AG08396 (cell line): ENCODE measurements at regions not wholly inside any gene's neighbourhood (a gene's known extent, or its start where the extent isn't known, plus 50 kb on each side); places are given as distances from the start of the nearest gene placed in this dataset.
"Not testable (repeated sequence)": the region's sequence is repeated elsewhere in the genome, so short reads cannot be mapped to it uniquely, and the experiment has no call there.

Experiments
- DNase-seq: peaks from one replicate; pipeline ENCODE4 v3.0.0; 2012; ENCODE audit warnings: low spot score, mixed read lengths

- no peak for DNase-seq
Observed at GRCh38 chr2:187206071-187206470, 242.0 kb downstream of the CALCRL start.

GRCh38 chr2:187198136-187198535 is 249.9 kb downstream of the CALCRL start:
- DNase-seq = no peak

- no peak for DNase-seq
Observed at GRCh38 chr2:187194049-187194448, 254.0 kb downstream of the CALCRL start.

DNA sequence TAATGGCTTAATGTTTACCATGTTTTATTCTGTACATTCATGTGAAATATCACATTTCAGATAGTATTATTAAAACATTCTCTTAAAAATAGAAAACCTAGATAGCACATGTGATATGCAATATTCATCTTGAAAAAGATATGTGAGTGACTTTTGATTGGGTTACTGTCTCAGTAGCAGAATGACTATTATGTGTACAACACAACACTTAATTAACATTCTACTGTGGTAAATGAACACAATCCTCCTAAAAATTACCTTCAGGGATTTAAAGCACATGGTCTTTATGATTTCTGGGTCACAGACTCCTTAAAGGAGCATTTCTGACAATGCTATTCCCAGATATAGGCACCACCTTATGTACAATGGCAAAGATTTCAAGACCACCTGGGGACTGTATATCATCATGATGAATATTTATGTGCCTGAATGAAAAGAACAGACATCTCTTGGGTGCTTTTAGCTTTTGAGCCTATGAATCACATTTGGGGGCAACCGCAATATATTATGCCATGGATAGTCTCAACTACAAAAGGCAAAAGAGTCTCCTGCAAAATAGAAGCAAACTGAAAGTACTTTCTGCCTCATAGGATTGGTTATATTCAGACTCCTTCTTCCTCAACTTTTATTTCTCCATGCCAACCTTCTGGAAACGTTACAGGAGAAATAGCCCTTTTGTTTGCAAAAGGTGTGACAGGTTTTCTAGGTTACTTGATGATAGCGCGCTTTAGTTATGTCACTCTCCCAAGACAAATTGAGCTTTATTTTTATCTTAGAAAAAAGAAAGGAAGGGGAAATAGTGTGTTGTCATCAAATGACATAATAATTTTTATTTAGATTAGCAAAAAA is 259.0 kb downstream of the CALCRL start:
- no peak for DNase-seq

DNA sequence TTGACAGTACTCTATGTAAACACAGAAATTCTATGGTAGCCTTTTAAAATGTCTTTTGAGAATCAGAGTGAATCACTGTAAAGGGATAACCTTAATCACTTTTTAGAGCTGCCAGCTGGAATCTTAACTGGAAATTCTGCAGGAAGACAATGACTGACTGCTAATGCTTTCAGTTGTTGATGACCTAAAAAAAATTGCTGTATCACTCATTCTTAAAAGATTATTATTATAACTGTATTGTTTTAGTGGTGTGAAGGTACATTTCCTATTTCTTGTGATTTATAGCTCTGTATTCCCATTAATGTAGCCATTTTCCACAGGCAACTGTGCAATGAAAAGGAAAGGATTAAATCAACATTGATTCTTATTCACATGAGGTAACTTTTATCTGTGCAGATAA is 260.5 kb downstream of the CALCRL start:
- no peak for DNase-seq

GRCh38 chr2:187180529-187180928 is 267.5 kb downstream of the CALCRL start:
- no peak for DNase-seq

- DNase-seq = not testable (repeated sequence)
Observed at GRCh38 chr2:187178876-187179275, 269.2 kb downstream of the CALCRL start.

- DNase-seq = no peak
Observed at GRCh38 chr2:187177253-187177652, 270.8 kb downstream of the CALCRL start.

GRCh38 chr2:187174582-187174981 is 273.5 kb downstream of the CALCRL start:
- DNase-seq = no peak

GRCh38 chr2:187171318-187171717 is 276.7 kb downstream of the CALCRL start:
- no peak for DNase-seq

- no peak for DNase-seq
Observed at GRCh38 chr2:187169864-187170263, 278.2 kb downstream of the CALCRL start.

DNA sequence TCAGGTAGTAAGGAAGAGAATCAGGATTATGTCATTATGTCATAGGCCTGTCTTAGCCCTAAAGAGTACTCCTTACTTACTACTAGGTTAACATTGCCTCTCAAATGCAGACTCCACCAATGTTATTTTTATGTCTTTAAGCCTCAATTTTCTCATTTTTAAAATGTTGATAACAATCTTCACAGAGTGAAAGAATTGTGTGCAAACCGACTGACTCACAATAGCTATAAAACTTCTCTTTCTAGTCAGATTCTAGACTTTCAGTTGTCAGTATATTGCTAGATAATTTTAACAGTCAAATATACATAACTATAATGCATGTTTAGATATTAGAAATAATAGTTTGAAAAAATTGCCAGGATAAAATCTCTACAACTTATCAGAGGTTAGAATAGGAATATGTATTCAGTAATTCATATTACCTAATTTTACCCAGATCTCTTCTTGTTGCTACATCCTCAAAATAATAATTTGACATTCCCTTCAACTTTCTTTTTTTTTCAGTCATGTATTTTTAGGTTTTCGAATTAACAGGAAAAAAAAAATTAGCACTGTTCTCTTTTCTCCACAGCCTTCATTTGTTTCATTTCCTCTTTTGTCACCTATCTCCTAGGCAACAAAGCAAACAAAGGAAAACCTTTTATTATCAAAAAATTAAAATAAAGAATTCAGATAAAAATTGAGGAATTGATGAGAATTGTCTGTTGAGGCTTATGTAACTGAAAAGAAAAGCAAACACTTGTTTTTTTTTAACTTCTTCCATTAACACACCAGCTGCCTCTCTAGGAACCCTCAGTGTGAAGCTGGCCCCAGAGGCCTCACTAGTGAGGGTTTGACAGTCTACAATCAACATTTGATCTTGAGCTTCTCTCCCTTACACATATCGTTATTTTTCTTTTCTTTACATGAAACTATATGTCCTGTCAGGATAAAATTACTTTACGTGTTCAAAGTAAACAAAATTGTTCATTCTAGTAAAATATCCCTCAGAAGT is 279.0 kb downstream of the CALCRL start:
- no peak for DNase-seq

- DNase-seq = no peak
Observed at GRCh38 chr2:187167491-187167890, 280.6 kb downstream of the CALCRL start.

DNA sequence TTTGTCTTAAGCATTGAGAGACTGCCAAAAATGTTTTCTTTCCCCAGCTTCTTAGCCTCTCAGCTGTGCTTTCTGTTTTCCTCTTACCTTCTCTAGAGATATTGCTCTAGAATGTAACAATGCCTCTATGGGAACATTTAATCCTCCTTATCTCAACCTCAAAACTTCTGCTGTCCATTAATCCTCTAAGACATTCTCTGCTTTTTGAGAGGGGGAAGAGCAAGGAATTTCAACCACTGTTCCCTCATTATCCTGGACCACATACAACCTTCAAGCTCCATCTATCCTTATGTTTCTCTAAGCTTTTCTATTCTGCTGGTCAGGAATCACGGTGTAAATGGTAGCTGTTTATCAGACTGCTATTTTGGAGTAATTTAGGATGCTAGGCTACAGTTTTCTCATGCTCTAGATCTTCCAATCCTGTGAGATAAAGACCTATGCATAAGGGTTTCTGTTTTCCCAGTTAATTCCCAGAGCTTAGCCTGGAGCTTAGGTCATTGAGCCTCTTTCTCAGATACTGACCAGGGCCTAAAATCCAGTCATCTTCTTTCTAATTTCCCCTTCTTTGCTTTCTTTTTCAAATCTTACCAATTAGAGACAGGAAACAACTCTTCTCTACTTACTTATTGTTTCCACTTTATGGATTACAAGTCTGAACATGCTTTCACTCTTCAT is 282.0 kb downstream of the CALCRL start:
- no peak for DNase-seq

GRCh38 chr2:187158452-187158851 is 289.6 kb downstream of the CALCRL start:
- DNase-seq = no peak

DNA sequence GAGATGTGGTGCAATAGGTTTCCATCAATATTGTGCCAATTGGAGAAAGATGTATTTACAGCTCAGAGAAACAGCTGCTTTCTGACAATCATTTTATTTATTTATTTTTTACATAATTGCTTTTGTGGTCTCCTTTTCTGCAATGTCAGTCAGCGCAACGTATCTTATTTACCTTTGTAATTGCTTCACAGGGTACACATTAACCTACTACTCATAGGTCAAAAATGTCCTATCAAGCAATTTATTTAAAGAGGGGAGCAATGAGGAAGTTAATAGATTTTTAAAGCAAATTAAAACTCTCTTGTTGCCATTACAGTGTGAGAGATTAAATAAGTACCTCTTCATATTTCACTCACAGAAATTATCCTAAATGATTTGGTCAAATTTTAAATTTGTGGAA is 291.0 kb downstream of the CALCRL start:
- DNase-seq = no peak

GRCh38 chr2:187155476-187155875 is 292.6 kb downstream of the CALCRL start:
- DNase-seq = no peak

DNA sequence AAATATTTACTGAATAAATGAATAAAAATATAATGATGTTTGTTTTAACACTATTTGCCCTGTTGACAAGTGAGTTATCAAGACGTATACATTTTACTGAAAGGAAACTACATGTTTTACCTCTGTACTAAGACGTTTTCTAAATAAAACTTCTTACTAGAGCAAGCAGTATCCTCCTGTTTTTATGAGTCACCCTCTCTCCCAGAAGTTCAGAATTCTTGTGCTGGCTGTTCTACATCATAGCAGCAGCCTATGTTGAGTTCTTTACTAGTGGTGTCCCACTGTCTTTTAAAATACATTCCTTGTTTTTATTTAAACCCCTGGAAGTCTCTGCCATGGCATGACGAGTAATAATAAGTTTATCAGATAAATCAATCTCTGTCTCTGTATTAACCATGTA is 297.4 kb downstream of the CALCRL start:
- no peak for DNase-seq

- no peak for DNase-seq
Observed at GRCh38 chr2:187148059-187148714, 299.2 kb upstream of the ZSWIM2 start.

DNA sequence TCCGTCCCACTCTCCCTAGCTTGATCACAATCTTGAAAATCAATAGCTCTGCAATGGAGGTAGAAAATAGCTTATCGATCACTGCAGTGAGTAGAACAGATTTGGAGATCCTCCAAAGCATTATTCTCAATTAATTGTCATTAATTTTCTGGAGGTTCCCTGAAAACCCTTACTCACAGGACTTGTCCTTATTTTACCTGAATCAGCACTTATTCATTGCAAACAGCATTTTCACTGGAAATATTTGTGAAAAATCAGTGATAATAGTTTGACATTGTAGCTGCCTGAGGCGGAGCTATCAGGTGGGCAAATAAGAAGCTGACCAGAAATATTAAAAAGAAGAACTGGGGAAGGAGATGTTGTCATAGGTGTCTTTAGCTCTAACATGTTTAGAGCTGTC is 294.6 kb upstream of the ZSWIM2 start:
- no peak for DNase-seq

DNA sequence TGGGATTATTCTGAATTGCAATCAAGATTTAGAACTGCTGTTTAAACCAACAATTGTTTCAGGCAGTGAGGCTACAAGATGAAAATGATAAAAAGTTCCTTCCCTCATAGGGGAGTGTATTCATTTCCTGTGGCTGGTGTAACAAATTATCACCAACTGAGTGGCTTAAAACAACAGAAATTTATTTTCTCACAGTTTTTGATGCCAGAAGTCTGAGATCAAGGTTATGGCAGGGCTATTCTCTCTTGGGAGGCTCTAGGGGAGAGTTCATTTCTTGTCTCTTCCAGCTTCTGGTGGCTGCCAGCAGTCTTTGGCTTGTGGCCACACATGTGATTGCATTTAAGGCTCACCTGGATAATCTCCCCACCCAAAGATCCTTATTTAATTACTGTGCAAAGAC is 290.5 kb upstream of the ZSWIM2 start:
- no peak for DNase-seq

DNA sequence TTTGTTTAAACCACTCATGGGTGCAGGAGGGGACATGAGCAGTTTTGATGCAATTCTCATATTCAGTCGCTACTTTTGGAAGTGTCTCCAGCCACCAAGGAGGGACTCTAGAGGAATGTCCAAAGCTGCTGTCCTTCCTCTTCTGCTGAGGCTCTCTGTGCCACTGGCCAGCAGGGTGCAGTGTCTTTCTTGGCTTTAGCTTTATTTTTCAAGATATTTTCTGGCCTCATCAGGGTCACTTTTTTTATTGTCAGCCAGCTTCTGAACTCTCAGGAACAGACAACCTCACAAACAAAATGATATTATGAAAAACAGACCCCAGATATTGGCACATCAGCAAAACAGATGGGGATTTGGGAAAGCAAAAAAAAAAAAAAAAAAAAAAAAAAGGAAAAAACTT is 289.3 kb upstream of the ZSWIM2 start:
- peak; percentile 3 for DNase-seq
